ENCODE measurements at regions not wholly inside any gene's neighbourhood (a gene's known extent, or its start where the extent isn't known, plus 50 kb on each side); places are given as distances from the start of the nearest gene placed in this dataset.

DNA sequence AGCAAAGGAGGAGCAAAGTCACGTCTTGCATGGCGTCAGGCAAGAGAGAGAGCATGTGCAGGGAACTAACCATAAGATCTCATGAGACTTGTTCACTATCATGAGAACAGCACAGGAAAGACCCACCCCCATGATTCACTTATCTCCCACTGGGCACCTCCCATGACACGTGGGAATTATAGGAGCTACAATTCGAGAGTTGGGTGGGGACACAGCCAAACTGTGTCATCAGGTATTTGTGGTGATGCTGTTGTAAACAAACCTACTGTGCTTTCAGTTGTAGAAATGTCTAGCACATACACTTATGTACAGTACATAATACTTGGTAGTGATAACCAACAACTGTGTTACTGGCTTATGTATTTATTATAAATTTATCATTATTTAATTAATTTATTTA is 128.3 kb downstream of the UTRN start:
- WGBS (ENCODE audit: extremely low coverage, insufficient read length, low lambda C conversion rate) = no CpG with 5 or more reads among the region's 4 CpGs
- TF ChIP-seq, protein P1, sequence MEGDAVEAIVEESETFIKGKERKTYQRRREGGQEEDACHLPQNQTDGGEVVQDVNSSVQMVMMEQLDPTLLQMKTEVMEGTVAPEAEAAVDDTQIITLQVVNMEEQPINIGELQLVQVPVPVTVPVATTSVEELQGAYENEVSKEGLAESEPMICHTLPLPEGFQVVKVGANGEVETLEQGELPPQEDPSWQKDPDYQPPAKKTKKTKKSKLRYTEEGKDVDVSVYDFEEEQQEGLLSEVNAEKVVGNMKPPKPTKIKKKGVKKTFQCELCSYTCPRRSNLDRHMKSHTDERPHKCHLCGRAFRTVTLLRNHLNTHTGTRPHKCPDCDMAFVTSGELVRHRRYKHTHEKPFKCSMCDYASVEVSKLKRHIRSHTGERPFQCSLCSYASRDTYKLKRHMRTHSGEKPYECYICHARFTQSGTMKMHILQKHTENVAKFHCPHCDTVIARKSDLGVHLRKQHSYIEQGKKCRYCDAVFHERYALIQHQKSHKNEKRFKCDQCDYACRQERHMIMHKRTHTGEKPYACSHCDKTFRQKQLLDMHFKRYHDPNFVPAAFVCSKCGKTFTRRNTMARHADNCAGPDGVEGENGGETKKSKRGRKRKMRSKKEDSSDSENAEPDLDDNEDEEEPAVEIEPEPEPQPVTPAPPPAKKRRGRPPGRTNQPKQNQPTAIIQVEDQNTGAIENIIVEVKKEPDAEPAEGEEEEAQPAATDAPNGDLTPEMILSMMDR (conservative IDR thresholded peaks at IDR 0.05) = no peak
- H3K27ac Mint-ChIP-seq = no peak overlapping the region

More for the DNA sequence above, 128.3 kb downstream of the UTRN start:
- H2BK12ac ChIP-seq (ENCODE audit: insufficient read length, low read depth, low read length) = no peak overlapping the region
- no peaks in the 10 kb centered on the region for H3K79me2 ChIP-seq (ENCODE audit: insufficient read depth, low read length)
- no peak overlapping the region for H2BK20ac ChIP-seq (ENCODE audit: low read depth, low read length, poor library complexity, severe bottlenecking)
- Mint-ChIP-seq H3K4me3 (no peak overlapping the region), H3K27me3 (ENCODE audit: low read depth) (no peaks in the 10 kb centered on the region), H3K9me3 (peaks cover 3 to 4% of the 10 kb centered on the region in 2 experiments; a peak in 1 of 5 replicates), H3K36me3 (ENCODE audit: insufficient read depth in 1 of 3, low read depth in 3 of 3) (no peaks in the 10 kb centered on the region; a peak in 1 of 7 replicates), H3K4me1 (peaks cover 8% of the 10 kb centered on the region in 2 experiments)
- no peak overlapping the region for H3K9ac ChIP-seq (ENCODE audit: extremely low read depth, insufficient read length, low read length)
- H4K8ac ChIP-seq (replicated peaks; ENCODE audit: insufficient read length, low read depth, low read length) = no peak overlapping the region
- H3K4me1 ChIP-seq (ENCODE audit: insufficient read depth, low read length) = no peaks in the 10 kb centered on the region
- no peaks in the 10 kb centered on the region for H4K20me1 ChIP-seq (ENCODE audit: control insufficient read depth, insufficient read depth, insufficient read length)
- no peaks in the 10 kb centered on the region for H3K23me2 ChIP-seq (ENCODE audit: insufficient read length, low read depth, low read length, poor library complexity, severe bottlenecking)
- no peak overlapping the region for H3K56ac ChIP-seq (ENCODE audit: insufficient read length, low read depth, low read length)
- no peak overlapping the region for H3K27ac ChIP-seq (ENCODE audit: insufficient read length, low read depth, low read length)
- H2BK120ac ChIP-seq (ENCODE audit: low read depth, low read length, poor library complexity, severe bottlenecking) = no peak overlapping the region
- no peak overlapping the region for H3K18ac ChIP-seq (ENCODE audit: insufficient read length, low read depth, low read length)
- H2AFZ ChIP-seq (ENCODE audit: low read length) = no peak overlapping the region
- no peak overlapping the region for H2BK15ac ChIP-seq (ENCODE audit: low read depth, low read length)
- no peak overlapping the region for H3K4me2 ChIP-seq (ENCODE audit: insufficient read depth, insufficient read length, low read length)
- H4K91ac ChIP-seq (ENCODE audit: insufficient read length, low read depth, low read length) = no peak overlapping the region
- no peaks in the 10 kb centered on the region for H3K9me3 ChIP-seq (ENCODE audit: control insufficient read depth, low read depth, low read length)
- H2AK5ac ChIP-seq (ENCODE audit: insufficient read length, low read length) = no peak overlapping the region
- H3K4ac ChIP-seq (ENCODE audit: low read depth, low read length) = no peak overlapping the region
- H4K5ac ChIP-seq (ENCODE audit: insufficient read length, low read depth, low read length) = no peak overlapping the region
- no peak overlapping the region for H2BK5ac ChIP-seq (ENCODE audit: insufficient read length, low read length)
- no peak for DNase-seq
- H3K27me3 ChIP-seq (ENCODE audit: insufficient read depth, low read length) = no peaks in the 10 kb centered on the region
- H3T11ph ChIP-seq (ENCODE audit: low read length) = no peak overlapping the region
- peaks cover 6% of the 10 kb centered on the region for H3K79me1 ChIP-seq (ENCODE audit: insufficient read depth, low read depth, low read length, poor library complexity, severe bottlenecking)
- H3K14ac ChIP-seq (ENCODE audit: insufficient read depth, low read length) = no peak overlapping the region
- H3K23ac ChIP-seq (ENCODE audit: insufficient read length, low read depth, low read length) = no peak overlapping the region

Measured in H9 (cell line).